ENCODE measurements at regions not wholly inside any gene's neighbourhood (a gene's known extent, or its start where the extent isn't known, plus 50 kb on each side); places are given as distances from the start of the nearest gene placed in this dataset.

DNA sequence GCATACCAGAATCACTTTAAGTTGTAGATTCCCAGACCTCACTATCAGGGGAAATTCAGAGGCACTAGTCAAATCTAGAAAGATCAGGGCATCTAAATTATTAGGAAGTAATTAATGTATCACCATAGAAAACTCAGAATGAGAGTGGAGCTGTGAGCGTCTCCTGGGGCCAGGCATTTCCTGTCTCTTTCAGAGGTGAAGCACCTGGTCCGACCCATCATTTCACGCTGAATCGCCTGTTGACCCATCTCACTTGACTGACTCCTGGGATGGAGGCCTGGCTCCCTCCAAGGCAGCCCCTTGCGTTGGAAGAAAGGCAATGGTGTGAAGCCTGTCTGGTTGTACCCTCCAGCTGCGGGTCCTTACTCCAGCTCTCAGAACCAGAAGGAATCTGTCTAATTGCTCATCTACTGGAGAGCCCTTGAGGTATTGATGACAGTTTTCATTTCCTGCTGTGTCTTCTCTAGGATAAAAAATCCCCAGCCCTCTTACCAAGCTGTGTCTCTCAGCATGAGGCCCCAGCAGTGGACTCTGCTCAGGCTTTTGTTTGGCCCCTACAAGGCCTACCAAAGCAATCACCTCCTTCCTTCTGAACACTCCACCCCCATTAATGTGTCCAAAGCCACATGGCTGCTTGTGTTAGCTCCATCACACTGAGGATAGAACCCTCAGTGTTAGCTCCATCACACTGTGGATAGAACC lies 93.2 kb upstream of the SYT13 start:
- intact Hi-C loops (cut with micrococcal nuclease; ENCODE audit: unreplicated experiment) (loop anchor here (10.0 kb wide), 1 partner anchor 55 kb away; no protein-coding TSS in a partner anchor), in situ Hi-C loops (cut with HindIII; ENCODE audit: extremely low pct_ligation_motif_present, low pct_unique_long_range_greater_than_20kb) (no loop called here)
- no peaks in the 10 kb centered on the region for H3K79me2 ChIP-seq (ENCODE audit: insufficient read depth, low read length)
- no peak overlapping the region for H2AFZ ChIP-seq (ENCODE audit: low read length)
- DNase-seq (ENCODE audit: low spot score), result no peak
- H3K4me2 ChIP-seq (ENCODE audit: low read depth, low read length), result no peak overlapping the region
- no peak overlapping the region for H3K4me3 ChIP-seq (replicated peaks in 1 of 3; ENCODE audit: insufficient read depth in 1 of 3, low read depth in 2 of 3, low read length in 3 of 3)
- peaks cover 0 to 12% of the 10 kb centered on the region in 2 experiments; a peak in 2 of 5 replicates for H3K27me3 ChIP-seq (ENCODE audit: control insufficient read depth in 1 of 2, insufficient read depth in 2 of 2, low read length in 2 of 2)
- no peak for FAIRE-seq
- H3K27ac ChIP-seq (ENCODE audit: extremely low read length, insufficient read depth, low read length), result no peak overlapping the region
- H3K9me3 ChIP-seq (ENCODE audit: low read length), result no peaks in the 10 kb centered on the region
- no peaks in the 10 kb centered on the region for H3K36me3 ChIP-seq (replicated peaks in 1 of 2; ENCODE audit: control insufficient read depth in 1 of 2, insufficient read depth in 2 of 2, low read length in 2 of 2)
- ChIA-PET POLR2A (no interaction called here), CTCF (ENCODE audit: low intra/inter-chr PET ratio, low total read pairs) (no interaction called here)
- WGBS (ENCODE audit: low lambda C conversion rate), result 81% methylated on average over 4 of the region's 6 CpGs
- no peak overlapping the region for H3K9ac ChIP-seq (ENCODE audit: insufficient read depth, low read depth, low read length)
- peaks cover 15% of the 10 kb centered on the region for H3K4me1 ChIP-seq (ENCODE audit: insufficient read depth, low read length)
- no TSS peak for BruUV-seq (replicated peaks)
- ATAC-seq, result no peak
- H4K20me1 ChIP-seq (ENCODE audit: insufficient read depth, low read length), result no peaks in the 10 kb centered on the region
- TF ChIP-seq POLR2AphosphoS2 (IDR thresholded peaks at IDR 0.05; ENCODE audit: low read depth, low read length) (no peak), PPARG (CRISPR knock-in tag; conservative IDR thresholded peaks at IDR 0.05) (no peak), ATF4 (CRISPR knock-in tag; IDR thresholded peaks at IDR 0.05) (no peak)

- CTCF ChIA-PET (ENCODE audit: low intra/inter-chr PET ratio, low total read pairs), result no interaction called here
- POLR2A ChIA-PET, result no interaction called here
- no peak overlapping the region for H3K4me3 ChIP-seq (replicated peaks in 1 of 3; ENCODE audit: insufficient read depth in 1 of 3, low read depth in 2 of 3, low read length in 3 of 3)
- H3K79me2 ChIP-seq (ENCODE audit: insufficient read depth, low read length), result no peaks in the 10 kb centered on the region
- peaks cover 7% of the 10 kb centered on the region for H3K4me1 ChIP-seq (ENCODE audit: insufficient read depth, low read length)
- H3K4me2 ChIP-seq (ENCODE audit: low read depth, low read length), result no peak overlapping the region
- H2AFZ ChIP-seq (ENCODE audit: low read length), result no peak overlapping the region
- no peak for FAIRE-seq
- no peaks in the 10 kb centered on the region for H4K20me1 ChIP-seq (ENCODE audit: insufficient read depth, low read length)
- H3K27ac ChIP-seq (ENCODE audit: extremely low read length, insufficient read depth, low read length), result no peak overlapping the region
- no peak overlapping the region for H3K9ac ChIP-seq (ENCODE audit: insufficient read depth, low read depth, low read length)
- in situ Hi-C loops (cut with HindIII; ENCODE audit: extremely low pct_ligation_motif_present, low pct_unique_long_range_greater_than_20kb), result no loop called here
- H3K27me3 ChIP-seq (ENCODE audit: control insufficient read depth in 1 of 2, insufficient read depth in 2 of 2, low read length in 2 of 2), result peaks cover 0 to 12% of the 10 kb centered on the region in 2 experiments; a peak in 3 of 5 replicates
- intact Hi-C loops (cut with micrococcal nuclease; ENCODE audit: unreplicated experiment), result loop anchor here (10.0 kb wide), 1 partner anchor 56 kb away; no protein-coding TSS in a partner anchor
- no TSS peak for BruUV-seq (replicated peaks)
- no peak for DNase-seq (ENCODE audit: low spot score)
- no peaks in the 10 kb centered on the region for H3K36me3 ChIP-seq (replicated peaks in 1 of 2; ENCODE audit: control insufficient read depth in 1 of 2, insufficient read depth in 2 of 2, low read length in 2 of 2)
- 34% methylated on average over 6 of the region's 6 CpGs for WGBS (ENCODE audit: low lambda C conversion rate)
- peak; percentile 55 for ATAC-seq
- TF ChIP-seq ZMYM2 (CRISPR knock-in tag; IDR thresholded peaks at IDR 0.05), result no peak
- TF ChIP-seq YY1 (IDR thresholded peaks at IDR 0.05; ENCODE audit: insufficient read depth, insufficient replicate concordance, low read depth, low read length), result no peak
- no peaks in the 10 kb centered on the region for H3K9me3 ChIP-seq (ENCODE audit: low read length)
These were observed 92.4 kb upstream of the SYT13 start for GRCh38 chr11:45378516-45378915.
